ENCODE measurements at regions not wholly inside any gene's neighbourhood (a gene's known extent, or its start where the extent isn't known, plus 50 kb on each side); places are given as distances from the start of the nearest gene placed in this dataset.

DNA sequence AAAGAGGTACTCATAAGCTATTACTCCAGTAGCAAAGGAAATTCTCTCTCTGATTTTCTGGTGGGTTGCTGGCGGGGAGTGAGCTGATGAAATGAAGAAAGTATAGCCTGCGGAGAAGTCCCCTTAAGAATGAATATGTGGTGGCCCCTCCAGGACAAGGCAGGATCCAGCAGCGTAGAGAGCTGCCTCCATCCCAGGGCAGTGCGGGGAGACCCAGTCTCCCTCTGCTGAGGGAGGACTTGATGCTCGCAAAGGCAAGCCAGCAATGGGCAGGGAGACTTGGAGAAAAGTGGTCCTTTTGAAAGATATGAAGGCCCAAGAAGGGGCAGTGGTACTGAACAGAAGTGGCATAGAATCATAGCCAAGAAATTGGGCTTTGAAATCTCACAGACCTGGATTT is 106.0 kb upstream of the SLC44A3 start:
- ATAC-seq: no peak
- intact Hi-C loops (cut with DNase I): no loop called here
- WGBS, 3 donors: 96 to 98% (median 97%) methylated on average over 5 of the region's 5 CpGs

DNA sequence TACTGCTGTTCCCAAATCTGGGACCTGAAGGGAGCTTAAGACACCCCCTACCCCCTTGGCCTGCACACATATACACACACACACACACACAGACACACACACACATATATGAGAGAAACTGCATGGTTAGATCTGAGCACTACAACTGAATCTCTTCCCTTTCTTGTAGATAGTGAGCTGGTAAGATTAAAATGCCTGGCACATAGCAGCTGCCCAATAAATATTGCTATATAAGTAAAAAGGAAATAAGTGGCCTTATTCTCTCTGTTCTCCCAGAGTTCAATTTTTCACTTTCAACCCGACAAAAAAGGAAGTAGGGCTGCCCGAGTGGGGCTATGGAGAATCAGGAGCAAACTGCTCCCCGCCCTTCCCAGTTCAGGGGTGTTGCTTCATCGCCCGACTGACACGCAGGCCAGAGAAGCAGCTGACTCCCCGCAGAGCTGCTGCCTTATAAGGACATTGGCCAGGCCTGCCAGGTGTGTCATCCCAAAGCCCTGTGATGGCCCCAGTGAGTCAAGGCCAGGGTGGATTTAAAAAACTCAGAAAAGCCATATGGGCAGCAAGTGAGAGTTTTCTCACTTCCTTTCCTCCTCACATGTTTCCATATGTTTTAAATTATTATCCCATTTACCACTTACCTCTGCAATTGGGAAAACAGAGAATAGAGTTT is 106.5 kb upstream of the SLC44A3 start:
- ATAC-seq (peak; percentile 91 to 99 (median 98)), DNase-seq (peak; percentile 92 to 94)
- peak overlapping the region; percentile 6 for H3K27ac ChIP-seq
- TF ChIP-seq, protein P1, sequence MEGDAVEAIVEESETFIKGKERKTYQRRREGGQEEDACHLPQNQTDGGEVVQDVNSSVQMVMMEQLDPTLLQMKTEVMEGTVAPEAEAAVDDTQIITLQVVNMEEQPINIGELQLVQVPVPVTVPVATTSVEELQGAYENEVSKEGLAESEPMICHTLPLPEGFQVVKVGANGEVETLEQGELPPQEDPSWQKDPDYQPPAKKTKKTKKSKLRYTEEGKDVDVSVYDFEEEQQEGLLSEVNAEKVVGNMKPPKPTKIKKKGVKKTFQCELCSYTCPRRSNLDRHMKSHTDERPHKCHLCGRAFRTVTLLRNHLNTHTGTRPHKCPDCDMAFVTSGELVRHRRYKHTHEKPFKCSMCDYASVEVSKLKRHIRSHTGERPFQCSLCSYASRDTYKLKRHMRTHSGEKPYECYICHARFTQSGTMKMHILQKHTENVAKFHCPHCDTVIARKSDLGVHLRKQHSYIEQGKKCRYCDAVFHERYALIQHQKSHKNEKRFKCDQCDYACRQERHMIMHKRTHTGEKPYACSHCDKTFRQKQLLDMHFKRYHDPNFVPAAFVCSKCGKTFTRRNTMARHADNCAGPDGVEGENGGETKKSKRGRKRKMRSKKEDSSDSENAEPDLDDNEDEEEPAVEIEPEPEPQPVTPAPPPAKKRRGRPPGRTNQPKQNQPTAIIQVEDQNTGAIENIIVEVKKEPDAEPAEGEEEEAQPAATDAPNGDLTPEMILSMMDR (IDR thresholded peaks at IDR 0.05): no peak
- H3K4me3 ChIP-seq: no peak overlapping the region
- no peaks in the 10 kb centered on the region for H3K27me3 ChIP-seq (ENCODE audit: insufficient read depth in 3 of 3, low read length in 2 of 3)
- H3K9me3 ChIP-seq: no peaks in the 10 kb centered on the region
- no peaks in the 10 kb centered on the region for H3K36me3 ChIP-seq (ENCODE audit: insufficient read depth in 1 of 2, low read depth in 1 of 2)
- WGBS, 3 donors: 22 to 27% (median 22%) methylated on average over 7 of the region's 7 CpGs
- H3K4me1 ChIP-seq: no peaks in the 10 kb centered on the region
- intact Hi-C loops (cut with DNase I): no loop called here

More for the DNA sequence above, 106.0 kb upstream of the SLC44A3 start:
- no peak for DNase-seq
- Histone ChIP-seq H3K9me3 (no peaks in the 10 kb centered on the region), H3K4me1 (no peaks in the 10 kb centered on the region), H3K36me3 (ENCODE audit: insufficient read depth in 1 of 2, low read depth in 1 of 2) (no peaks in the 10 kb centered on the region), H3K27ac (peak overlapping the region; percentile 6), H3K27me3 (ENCODE audit: insufficient read depth in 3 of 3, low read length in 2 of 3) (no peaks in the 10 kb centered on the region), H3K4me3 (no peak overlapping the region)
- TF ChIP-seq, protein P1 (IDR thresholded peaks at IDR 0.05): no peak

DNA sequence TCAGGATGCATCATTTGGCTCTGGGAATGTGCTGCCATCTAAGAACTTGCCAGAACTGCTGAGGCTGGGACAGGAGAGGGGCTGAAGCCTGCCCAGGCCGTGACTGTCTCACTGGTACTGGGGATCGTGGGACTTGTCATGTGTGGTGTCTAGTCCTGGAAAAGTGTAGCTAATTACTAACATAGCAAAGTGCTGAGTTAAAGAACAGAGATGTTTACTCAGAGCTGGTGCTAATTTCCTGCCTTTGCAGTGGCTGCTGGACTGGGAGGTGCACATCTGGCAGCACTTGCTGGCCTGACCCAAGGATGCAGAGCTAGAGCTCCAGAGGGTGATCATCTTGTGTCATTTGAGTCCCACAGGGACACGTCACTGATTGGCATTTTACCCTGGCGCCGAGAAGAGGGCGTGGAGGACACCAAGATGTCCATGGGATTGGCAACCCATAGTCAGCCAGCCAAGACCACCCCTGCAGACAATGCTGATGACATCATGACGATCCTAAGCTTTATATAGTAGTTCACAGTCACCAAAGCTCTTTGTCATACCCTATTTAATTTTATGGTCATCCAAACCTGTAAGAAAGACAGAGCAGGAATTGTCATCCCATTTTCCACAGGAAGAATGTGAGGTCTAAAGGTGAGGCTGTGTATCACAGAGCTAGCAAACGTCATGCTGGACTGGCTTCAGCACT is 110.1 kb upstream of the SLC44A3 start:
- H3K27ac ChIP-seq: no peak overlapping the region
- TF ChIP-seq, protein P1 (IDR thresholded peaks at IDR 0.05): no peak
- intact Hi-C loops (cut with DNase I): no loop called here
- no peak overlapping the region for H3K4me3 ChIP-seq
- H3K9me3 ChIP-seq: no peaks in the 10 kb centered on the region
- no peak for DNase-seq
- no peaks in the 10 kb centered on the region for H3K27me3 ChIP-seq (ENCODE audit: insufficient read depth in 3 of 3, low read length in 2 of 3)
- H3K36me3 ChIP-seq (ENCODE audit: insufficient read depth in 1 of 2, low read depth in 1 of 2): no peaks in the 10 kb centered on the region
- 42 to 49% (median 46%) methylated on average over 8 of the region's 8 CpGs for WGBS, 3 donors
- H3K4me1 ChIP-seq: no peaks in the 10 kb centered on the region
- ATAC-seq: peak in 1 of 4 donors; percentile 42

DNA sequence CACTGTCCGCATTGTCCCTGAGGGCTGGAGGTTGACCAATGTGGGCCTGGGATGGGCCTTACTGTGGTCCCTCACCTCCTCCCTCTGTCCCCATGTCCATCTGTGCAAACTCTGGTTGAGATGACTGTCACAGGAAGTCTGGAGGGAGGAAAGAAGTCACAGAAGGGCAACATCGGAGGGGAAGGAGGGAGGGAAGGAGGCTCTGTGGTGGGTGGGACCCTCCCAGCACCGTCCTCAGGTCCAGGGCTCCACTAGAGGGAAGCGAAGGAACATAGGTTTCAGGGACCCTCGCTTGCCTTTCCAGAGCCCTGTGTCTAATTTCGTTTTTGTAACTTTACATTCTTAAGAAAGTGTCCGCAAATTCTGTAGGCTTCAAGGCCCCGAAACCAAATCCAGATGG is 111.3 kb upstream of the SLC44A3 start:
- DNase-seq (no peak), ATAC-seq (no peak)
- Histone ChIP-seq H3K36me3 (ENCODE audit: insufficient read depth in 1 of 2, low read depth in 1 of 2) (no peaks in the 10 kb centered on the region), H3K9me3 (no peaks in the 10 kb centered on the region), H3K27me3 (ENCODE audit: insufficient read depth in 3 of 3, low read length in 2 of 3) (no peaks in the 10 kb centered on the region), H3K27ac (no peak overlapping the region), H3K4me1 (no peaks in the 10 kb centered on the region), H3K4me3 (no peak overlapping the region)
- intact Hi-C loops (cut with DNase I): no loop called here
- 71 to 89% (median 76%) methylated on average over 8 of the region's 8 CpGs for WGBS, 3 donors
- TF ChIP-seq, protein P1 (IDR thresholded peaks at IDR 0.05): no peak

All from psoas muscle (tissue), 7 donors.